ENCODE measurements at regions not wholly inside any gene's neighbourhood (a gene's known extent, or its start where the extent isn't known, plus 50 kb on each side); places are given as distances from the start of the nearest gene placed in this dataset.

- Histone ChIP-seq H3K4me1 (peaks cover 9% of the 10 kb centered on the region), H3K27ac (no peak overlapping the region), H3K9me3 (no peaks in the 10 kb centered on the region), H3K36me3 (no peaks in the 10 kb centered on the region), H3K4me3 (no peak overlapping the region), H3K27me3 (no peaks in the 10 kb centered on the region)
- WGBS, result 92% methylated on average over 4 of the region's 4 CpGs
- TF ChIP-seq CTCF (IDR thresholded peaks at IDR 0.05), result no peak
- no peak for TF ChIP-seq EP300 (IDR thresholded peaks at IDR 0.05)
- no peak for TF ChIP-seq POLR2A (IDR thresholded peaks at IDR 0.05)
- TF ChIP-seq POLR2AphosphoS5 (IDR thresholded peaks at IDR 0.05), result no peak
- DNase-seq (ENCODE audit: low spot score in 2 of 2), result no peak
Observed at GRCh38 chr5:116661419-116661818, 86.8 kb upstream of the SEMA6A start.

- WGBS, result 100% methylated on average over 1 of the region's 5 CpGs
- peaks cover 9% of the 10 kb centered on the region for H3K4me1 ChIP-seq
- no peak for DNase-seq (ENCODE audit: low spot score in 2 of 2)
- no peak overlapping the region for H3K27ac ChIP-seq
- no peaks in the 10 kb centered on the region for H3K36me3 ChIP-seq
- no peaks in the 10 kb centered on the region for H3K27me3 ChIP-seq
- TF ChIP-seq POLR2AphosphoS5 (IDR thresholded peaks at IDR 0.05) (no peak), POLR2A (IDR thresholded peaks at IDR 0.05) (no peak)
- no peaks in the 10 kb centered on the region for H3K9me3 ChIP-seq
- H3K4me3 ChIP-seq, result no peak overlapping the region
Observed at GRCh38 chr5:116660929-116661328, 86.3 kb upstream of the SEMA6A start.

GRCh38 chr5:116658830-116659229, 84.2 kb upstream of the SEMA6A start:
- no peak for DNase-seq (ENCODE audit: low spot score in 2 of 2)
- Histone ChIP-seq H3K4me3 (no peak overlapping the region), H3K36me3 (no peaks in the 10 kb centered on the region), H3K9me3 (no peaks in the 10 kb centered on the region), H3K27me3 (no peaks in the 10 kb centered on the region), H3K27ac (no peak overlapping the region), H3K4me1 (peaks cover 9% of the 10 kb centered on the region)
- 80% methylated on average over 1 of the region's 1 CpG for WGBS
- TF ChIP-seq CTCF (IDR thresholded peaks at IDR 0.05), result no peak
- TF ChIP-seq POLR2A (IDR thresholded peaks at IDR 0.05), result no peak
- TF ChIP-seq POLR2AphosphoS5 (IDR thresholded peaks at IDR 0.05), result no peak
- no peak for TF ChIP-seq EP300 (IDR thresholded peaks at IDR 0.05)

- no peak overlapping the region for H3K4me3 ChIP-seq
- H3K27ac ChIP-seq, result no peak overlapping the region
- no peak for DNase-seq (ENCODE audit: low spot score in 2 of 2)
- H3K27me3 ChIP-seq, result no peaks in the 10 kb centered on the region
- no peaks in the 10 kb centered on the region for H3K9me3 ChIP-seq
- peaks cover 12% of the 10 kb centered on the region for H3K4me1 ChIP-seq
- H3K36me3 ChIP-seq, result no peaks in the 10 kb centered on the region
- TF ChIP-seq EP300 (IDR thresholded peaks at IDR 0.05), result no peak
- TF ChIP-seq CTCF (IDR thresholded peaks at IDR 0.05), result no peak
- TF ChIP-seq POLR2AphosphoS5 (IDR thresholded peaks at IDR 0.05), result no peak
- TF ChIP-seq POLR2A (IDR thresholded peaks at IDR 0.05), result no peak
Observed at GRCh38 chr5:116658141-116658540, 83.5 kb upstream of the SEMA6A start.

- DNase-seq (ENCODE audit: low spot score in 2 of 2), result no peak
- Histone ChIP-seq H3K27ac (no peak overlapping the region), H3K27me3 (no peaks in the 10 kb centered on the region), H3K9me3 (no peaks in the 10 kb centered on the region), H3K4me3 (no peak overlapping the region), H3K4me1 (peaks cover 22% of the 10 kb centered on the region), H3K36me3 (no peaks in the 10 kb centered on the region)
- WGBS, result 90% methylated on average over 3 of the region's 3 CpGs
- TF ChIP-seq EP300 (IDR thresholded peaks at IDR 0.05) (no peak), POLR2AphosphoS5 (IDR thresholded peaks at IDR 0.05) (no peak), CTCF (IDR thresholded peaks at IDR 0.05) (no peak), POLR2A (IDR thresholded peaks at IDR 0.05) (no peak)
Observed at GRCh38 chr5:116655431-116655830, 80.8 kb upstream of the SEMA6A start.

- Histone ChIP-seq H3K27ac (no peak overlapping the region), H3K36me3 (no peaks in the 10 kb centered on the region), H3K27me3 (no peaks in the 10 kb centered on the region), H3K4me3 (no peak overlapping the region), H3K4me1 (peaks cover 22% of the 10 kb centered on the region), H3K9me3 (no peaks in the 10 kb centered on the region)
- TF ChIP-seq POLR2A (IDR thresholded peaks at IDR 0.05) (no peak), EP300 (IDR thresholded peaks at IDR 0.05) (no peak), CTCF (IDR thresholded peaks at IDR 0.05) (no peak), POLR2AphosphoS5 (IDR thresholded peaks at IDR 0.05) (no peak)
- WGBS, result 82% methylated on average over 3 of the region's 3 CpGs
- DNase-seq (ENCODE audit: low spot score in 2 of 2), result no peak
Observed at GRCh38 chr5:116654925-116655324, 80.3 kb upstream of the SEMA6A start.
